ENCODE measurements at regions not wholly inside any gene's neighbourhood (a gene's known extent, or its start where the extent isn't known, plus 50 kb on each side); places are given as distances from the start of the nearest gene placed in this dataset.
A peak's percentile ranks its signal among the peaks of the same experiment; 100 is the strongest.

DNA sequence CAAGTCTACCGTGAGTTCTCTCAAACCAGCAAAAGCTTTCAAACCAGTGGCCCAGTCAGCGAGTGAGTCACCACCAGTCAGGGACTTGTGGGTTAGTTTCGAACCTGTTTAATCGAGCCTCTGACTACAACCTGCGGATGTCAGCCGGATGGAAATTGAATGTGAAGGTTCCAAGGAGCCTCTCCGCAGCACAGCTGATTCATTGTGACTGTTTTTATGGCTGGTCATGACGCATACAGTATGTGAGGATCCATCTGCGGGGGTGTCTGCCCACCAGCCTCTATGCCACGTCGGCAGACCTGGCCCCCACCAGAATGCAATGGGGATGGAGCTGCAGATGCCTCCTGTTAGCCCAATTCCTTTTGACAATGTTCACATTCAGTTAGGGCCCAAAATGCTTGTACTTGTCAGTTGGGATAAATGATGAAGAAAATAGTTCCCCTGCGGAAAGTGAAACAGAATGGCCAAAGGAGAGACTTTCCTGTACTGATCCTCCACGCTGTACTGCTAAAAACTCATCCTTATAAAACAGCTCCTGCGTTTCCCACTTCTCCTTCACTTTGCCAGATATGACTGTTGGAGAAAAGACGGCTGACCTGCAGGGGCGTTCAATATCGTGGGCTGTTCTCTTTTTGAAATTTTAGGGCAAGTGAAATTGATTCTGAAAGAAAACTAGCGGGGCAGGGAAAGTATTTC, 206.6 kb downstream of the TFAP2B start:
- Mint-ChIP-seq H3K27ac (peak overlapping the region; percentile 6), H3K27me3 (no peaks in the 10 kb centered on the region), H3K4me3 (no peak overlapping the region), H3K9me3 (no peaks in the 10 kb centered on the region), H3K36me3 (no peaks in the 10 kb centered on the region), H3K4me1 (ENCODE audit: unreplicated experiment) (peaks cover 8% of the 10 kb centered on the region)
- DNase-seq (ENCODE audit: extremely low spot score, unreplicated experiment), result no peak
- TF ChIP-seq, protein P1, sequence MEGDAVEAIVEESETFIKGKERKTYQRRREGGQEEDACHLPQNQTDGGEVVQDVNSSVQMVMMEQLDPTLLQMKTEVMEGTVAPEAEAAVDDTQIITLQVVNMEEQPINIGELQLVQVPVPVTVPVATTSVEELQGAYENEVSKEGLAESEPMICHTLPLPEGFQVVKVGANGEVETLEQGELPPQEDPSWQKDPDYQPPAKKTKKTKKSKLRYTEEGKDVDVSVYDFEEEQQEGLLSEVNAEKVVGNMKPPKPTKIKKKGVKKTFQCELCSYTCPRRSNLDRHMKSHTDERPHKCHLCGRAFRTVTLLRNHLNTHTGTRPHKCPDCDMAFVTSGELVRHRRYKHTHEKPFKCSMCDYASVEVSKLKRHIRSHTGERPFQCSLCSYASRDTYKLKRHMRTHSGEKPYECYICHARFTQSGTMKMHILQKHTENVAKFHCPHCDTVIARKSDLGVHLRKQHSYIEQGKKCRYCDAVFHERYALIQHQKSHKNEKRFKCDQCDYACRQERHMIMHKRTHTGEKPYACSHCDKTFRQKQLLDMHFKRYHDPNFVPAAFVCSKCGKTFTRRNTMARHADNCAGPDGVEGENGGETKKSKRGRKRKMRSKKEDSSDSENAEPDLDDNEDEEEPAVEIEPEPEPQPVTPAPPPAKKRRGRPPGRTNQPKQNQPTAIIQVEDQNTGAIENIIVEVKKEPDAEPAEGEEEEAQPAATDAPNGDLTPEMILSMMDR (conservative IDR thresholded peaks at IDR 0.05), result no peak

DNA sequence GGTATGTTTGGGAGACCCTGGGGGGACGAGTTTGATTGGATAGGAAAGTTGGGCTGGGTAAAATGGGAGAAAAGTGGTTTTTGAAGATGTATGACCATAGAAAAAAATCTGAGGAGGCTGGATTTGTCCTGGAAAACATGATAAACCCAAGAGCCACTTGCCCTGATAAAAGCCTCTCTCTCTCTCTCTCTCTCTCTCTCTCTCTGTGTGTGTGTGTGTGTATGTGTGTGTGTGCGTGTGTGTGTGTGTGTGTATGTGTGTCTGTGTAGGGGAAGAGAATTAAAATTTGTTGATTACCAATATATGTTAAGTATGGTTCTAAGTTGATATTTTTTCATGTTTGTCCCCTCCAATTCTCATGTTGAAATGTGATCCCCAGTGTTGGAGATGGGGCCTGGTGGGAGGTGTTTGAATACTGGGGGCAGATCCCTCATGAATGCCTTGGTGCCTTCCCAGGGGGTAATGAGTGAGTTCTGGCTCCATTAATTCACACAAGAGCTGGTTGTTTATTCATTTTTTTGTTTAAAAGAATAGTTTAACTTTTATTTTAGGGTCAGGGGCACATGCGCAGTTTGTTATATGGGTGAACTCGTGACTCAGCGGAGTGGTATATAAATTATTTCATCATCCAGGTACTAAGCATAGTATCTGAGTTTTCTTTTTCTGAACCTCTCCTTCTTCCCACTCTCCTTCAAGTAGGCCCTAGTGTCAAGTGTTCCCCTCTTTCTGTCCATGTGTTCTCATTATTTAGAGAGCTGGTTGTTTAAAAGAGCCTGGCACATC, 208.8 kb downstream of the TFAP2B start:
- TF ChIP-seq, protein P1 (conservative IDR thresholded peaks at IDR 0.05), result no peak
- Mint-ChIP-seq H3K4me3 (no peak overlapping the region), H3K27me3 (no peaks in the 10 kb centered on the region), H3K9me3 (no peaks in the 10 kb centered on the region), H3K36me3 (no peaks in the 10 kb centered on the region), H3K4me1 (ENCODE audit: unreplicated experiment) (no peaks in the 10 kb centered on the region), H3K27ac (no peak overlapping the region)
- no peak for DNase-seq (ENCODE audit: extremely low spot score, unreplicated experiment)

DNA sequence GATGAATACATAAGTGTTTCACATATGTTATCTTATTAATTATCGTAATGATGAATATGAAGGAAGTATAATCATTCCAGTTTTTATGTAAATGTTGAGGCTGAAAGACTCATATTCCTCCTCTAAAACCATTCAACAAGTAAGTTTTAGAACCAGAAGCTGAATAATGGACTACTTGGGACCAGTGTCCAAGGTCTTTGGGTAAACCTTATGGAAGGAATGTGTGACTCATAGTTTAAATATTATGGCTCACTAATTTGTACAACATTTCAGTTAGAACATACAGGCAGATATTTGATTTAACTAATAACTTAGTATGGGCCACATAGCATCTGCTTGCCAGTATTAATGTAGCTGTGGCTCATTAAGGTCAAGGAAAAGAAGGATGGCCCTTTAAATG, 209.6 kb downstream of the TFAP2B start:
- no peaks in the 10 kb centered on the region for H3K36me3 Mint-ChIP-seq
- no peak for DNase-seq (ENCODE audit: extremely low spot score, unreplicated experiment)
- no peak overlapping the region for H3K4me3 Mint-ChIP-seq
- H3K9me3 Mint-ChIP-seq, result no peaks in the 10 kb centered on the region
- TF ChIP-seq, protein P1 (conservative IDR thresholded peaks at IDR 0.05), result no peak
- H3K27me3 Mint-ChIP-seq, result no peaks in the 10 kb centered on the region
- no peaks in the 10 kb centered on the region for H3K4me1 Mint-ChIP-seq (ENCODE audit: unreplicated experiment)
- H3K27ac Mint-ChIP-seq, result no peak overlapping the region

DNA sequence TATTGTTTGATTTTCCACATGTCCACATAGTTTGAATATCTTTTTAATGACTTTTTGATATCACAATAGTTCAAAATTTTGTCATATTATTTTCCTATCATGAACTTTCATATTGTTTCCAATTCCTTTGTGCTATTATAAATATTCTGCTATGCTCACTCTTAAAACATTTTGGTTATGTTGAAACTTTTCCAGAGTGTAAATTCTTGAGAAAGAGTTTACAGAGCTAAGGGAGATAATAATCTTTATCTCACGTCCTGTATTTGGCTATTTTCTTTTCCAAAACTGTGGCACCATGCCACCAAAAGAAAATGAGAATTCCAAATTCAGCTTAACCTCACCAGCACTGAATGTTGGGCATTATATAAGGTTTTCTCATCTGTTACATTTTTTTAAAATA, 210.9 kb downstream of the TFAP2B start:
- DNase-seq (ENCODE audit: extremely low spot score, unreplicated experiment), result no peak
- TF ChIP-seq, protein P1 (conservative IDR thresholded peaks at IDR 0.05), result no peak
- no peak overlapping the region for H3K4me3 Mint-ChIP-seq
- H3K4me1 Mint-ChIP-seq (ENCODE audit: unreplicated experiment), result no peaks in the 10 kb centered on the region
- H3K9me3 Mint-ChIP-seq, result no peaks in the 10 kb centered on the region
- no peaks in the 10 kb centered on the region for H3K27me3 Mint-ChIP-seq
- H3K27ac Mint-ChIP-seq, result no peak overlapping the region
- no peaks in the 10 kb centered on the region for H3K36me3 Mint-ChIP-seq

DNA sequence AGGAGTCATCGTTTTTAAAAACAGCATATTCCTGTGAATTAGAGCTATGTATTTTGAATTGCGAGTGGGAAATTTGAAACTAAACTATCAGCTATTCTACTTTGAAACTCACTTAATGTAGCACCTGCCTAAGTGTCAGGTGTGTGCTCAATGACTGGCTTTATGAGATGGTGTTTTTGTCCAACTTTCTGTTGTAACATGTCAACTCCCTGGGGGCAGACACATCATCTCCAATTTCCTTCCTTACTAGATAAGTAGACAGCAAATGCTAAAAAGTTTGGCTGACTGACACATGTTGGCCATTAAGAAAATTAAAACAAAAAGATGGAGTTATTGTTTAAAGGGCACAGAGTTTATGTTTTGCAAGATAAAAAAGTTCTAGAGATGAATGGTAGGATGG, 226.9 kb downstream of the TFAP2B start:
- H3K27ac Mint-ChIP-seq, result no peak overlapping the region
- no peak overlapping the region for H3K4me3 Mint-ChIP-seq

More for the DNA sequence above, 226.9 kb downstream of the TFAP2B start:
- Mint-ChIP-seq H3K36me3 (no peaks in the 10 kb centered on the region), H3K27me3 (no peaks in the 10 kb centered on the region), H3K9me3 (no peaks in the 10 kb centered on the region), H3K4me1 (ENCODE audit: unreplicated experiment) (peaks cover 9% of the 10 kb centered on the region)
- TF ChIP-seq, protein P1 (conservative IDR thresholded peaks at IDR 0.05), result no peak
- DNase-seq (ENCODE audit: extremely low spot score, unreplicated experiment), result no peak
